RWPE1 (cell line): ENCODE measurements at regions not wholly inside any gene's neighbourhood (a gene's known extent, or its start where the extent isn't known, plus 50 kb on each side); places are given as distances from the start of the nearest gene placed in this dataset.

Source experiments
- CTCF ChIA-PET: fragments of 350-600 bp; sonication (Branson Sonifier 250); formaldehyde crosslinking; extraction: SDS; loops from one replicate; lab custom pipeline; 2021; lab: Yijun Ruan, JAX
- POLR2A ChIA-PET: fragments of 400-600 bp; formaldehyde crosslinking; extraction: SDS; loops from one replicate; lab custom pipeline; 2020; ENCODE audit warnings: antibody characterized with exemption; ENCODE audit not compliant: low non-redundant PET; lab: Yijun Ruan, JAX
- DNase-seq: peaks from one replicate; pipeline ENCODE4 v3.0.0; 2012; ENCODE audit warnings: low spot score
- H3K27ac ChIP-seq: fragments of 450-650 bp; 2 replicates; pipeline ENCODE4 v1.5.1; 2017
- TF ChIP-seq, protein P1 (sequence below): fragments of 450-650 bp; conservative IDR thresholded peaks from 2 replicates; pipeline ENCODE4 v1.5.1; 2017; ENCODE audit warnings: low read depth, mild to moderate bottlenecking

DNA sequence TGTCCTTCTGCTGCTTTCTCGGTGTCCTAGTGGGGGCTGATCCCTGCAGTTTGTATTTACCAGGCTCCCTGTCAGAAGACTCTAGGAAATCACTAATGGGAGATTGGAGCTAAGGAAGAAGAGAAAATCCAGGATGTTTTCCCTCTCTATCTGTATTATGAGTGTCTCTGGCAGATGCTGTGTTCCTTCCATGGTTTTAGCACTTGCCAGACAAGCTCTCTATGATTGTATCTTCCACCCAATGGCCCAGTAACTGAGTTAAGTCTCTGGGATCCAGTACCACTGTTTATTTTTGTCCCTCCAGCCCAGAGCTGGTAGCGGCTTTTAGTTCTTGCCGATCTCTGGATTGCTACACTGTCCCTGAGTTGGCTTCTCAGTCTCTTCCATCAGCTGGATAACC lies 494.8 kb upstream of the SLC39A10 start:
- no peak overlapping the region for H3K27ac ChIP-seq
- TF ChIP-seq, protein P1, sequence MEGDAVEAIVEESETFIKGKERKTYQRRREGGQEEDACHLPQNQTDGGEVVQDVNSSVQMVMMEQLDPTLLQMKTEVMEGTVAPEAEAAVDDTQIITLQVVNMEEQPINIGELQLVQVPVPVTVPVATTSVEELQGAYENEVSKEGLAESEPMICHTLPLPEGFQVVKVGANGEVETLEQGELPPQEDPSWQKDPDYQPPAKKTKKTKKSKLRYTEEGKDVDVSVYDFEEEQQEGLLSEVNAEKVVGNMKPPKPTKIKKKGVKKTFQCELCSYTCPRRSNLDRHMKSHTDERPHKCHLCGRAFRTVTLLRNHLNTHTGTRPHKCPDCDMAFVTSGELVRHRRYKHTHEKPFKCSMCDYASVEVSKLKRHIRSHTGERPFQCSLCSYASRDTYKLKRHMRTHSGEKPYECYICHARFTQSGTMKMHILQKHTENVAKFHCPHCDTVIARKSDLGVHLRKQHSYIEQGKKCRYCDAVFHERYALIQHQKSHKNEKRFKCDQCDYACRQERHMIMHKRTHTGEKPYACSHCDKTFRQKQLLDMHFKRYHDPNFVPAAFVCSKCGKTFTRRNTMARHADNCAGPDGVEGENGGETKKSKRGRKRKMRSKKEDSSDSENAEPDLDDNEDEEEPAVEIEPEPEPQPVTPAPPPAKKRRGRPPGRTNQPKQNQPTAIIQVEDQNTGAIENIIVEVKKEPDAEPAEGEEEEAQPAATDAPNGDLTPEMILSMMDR: no peak
- no peak for DNase-seq
- ChIA-PET POLR2A (no interaction called here), CTCF (no interaction called here)

DNA sequence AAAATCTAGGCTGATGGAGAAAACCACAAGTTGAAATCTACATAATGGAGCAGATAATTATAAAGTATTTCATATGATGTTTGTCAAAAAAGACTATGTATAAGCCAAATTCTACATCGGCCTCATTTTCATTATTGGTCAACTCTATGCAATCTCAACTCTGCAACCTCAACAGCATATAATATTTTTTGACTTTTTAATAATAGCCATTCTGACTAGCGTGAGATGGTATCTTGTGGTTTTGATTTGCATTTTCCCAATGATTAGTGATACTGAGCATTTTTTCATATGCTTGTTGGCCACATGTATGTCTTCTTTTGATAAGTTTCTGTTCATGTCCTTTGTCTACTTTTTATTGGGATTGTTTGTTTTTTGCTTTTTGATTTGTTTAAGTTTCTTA lies 496.1 kb upstream of the SLC39A10 start:
- ChIA-PET CTCF (no interaction called here), POLR2A (interaction anchor here (0.7 kb wide), 1 partner anchor 1987 kb away, joined by 3 read pairs; no protein-coding TSS in a partner anchor)
- TF ChIP-seq, protein P1: no peak
- no peak overlapping the region for H3K27ac ChIP-seq
- DNase-seq: no peak

DNA sequence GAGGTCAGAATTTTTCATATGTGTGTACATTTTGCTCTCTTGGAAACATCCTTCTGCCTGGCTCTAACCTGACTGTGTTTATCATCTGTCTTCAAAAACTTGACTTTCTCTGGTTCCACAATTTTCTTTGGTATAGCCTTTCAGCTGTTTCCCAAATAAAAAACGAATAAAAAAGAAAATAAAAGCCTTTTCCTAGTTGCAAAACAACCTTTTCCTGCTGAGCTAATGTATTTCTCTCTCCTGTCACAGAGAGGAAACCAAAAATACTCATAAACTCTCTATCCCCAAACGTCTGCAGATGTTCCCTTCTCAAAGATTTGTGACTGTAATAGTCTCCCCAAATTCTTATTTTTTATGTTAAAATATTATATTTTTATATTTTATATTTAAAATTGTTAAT lies 505.3 kb upstream of the SLC39A10 start:
- no peak for DNase-seq
- ChIA-PET POLR2A (no interaction called here), CTCF (interaction anchor here (0.8 kb wide), 1 partner anchor 1939 kb away, joined by 4 read pairs; no protein-coding TSS in a partner anchor)

DNA sequence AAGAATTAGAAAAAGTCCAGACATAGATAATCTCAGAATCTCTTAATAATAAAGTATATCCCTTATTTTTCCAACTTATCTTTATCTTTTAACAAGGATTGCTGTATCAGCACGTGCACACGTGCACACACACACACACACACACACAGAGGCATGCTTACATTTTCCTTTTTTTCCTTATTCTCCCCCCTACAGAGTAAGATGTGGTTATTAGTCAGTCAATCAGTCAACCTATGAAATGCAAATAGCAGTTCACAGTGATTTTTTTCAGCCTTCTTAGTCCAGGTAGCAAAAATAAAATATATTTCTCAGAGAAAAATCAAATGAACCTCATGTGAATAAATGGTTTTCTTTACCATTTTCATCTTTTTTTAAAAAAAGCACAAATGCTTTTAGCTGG lies 506.2 kb upstream of the SLC39A10 start:
- POLR2A ChIA-PET: no interaction called here
- no peak for DNase-seq

More for the DNA sequence above, 505.3 kb upstream of the SLC39A10 start:
- H3K27ac ChIP-seq: no peak overlapping the region
- TF ChIP-seq, protein P1: no peak

DNA sequence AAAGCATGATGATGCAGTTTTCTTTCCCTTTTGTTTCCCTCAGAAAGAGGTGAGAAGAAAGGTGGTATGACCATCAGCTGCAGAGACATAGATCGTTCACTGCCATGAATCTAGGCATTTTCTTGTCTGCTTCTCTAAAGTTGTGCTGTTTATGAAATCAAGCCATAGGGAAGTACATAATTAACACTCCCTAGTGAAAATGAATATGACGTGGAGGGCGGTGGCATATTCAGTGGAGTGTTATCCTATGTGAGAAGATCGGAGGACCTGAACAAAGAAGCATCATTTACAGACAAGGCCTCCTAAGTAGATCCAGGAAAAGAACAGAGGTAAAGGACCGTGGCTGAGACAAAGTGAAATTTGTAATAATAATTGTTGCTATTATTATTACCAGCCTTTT lies 509.0 kb upstream of the SLC39A10 start:
- no peak for DNase-seq
- TF ChIP-seq, protein P1: no peak
- no peak overlapping the region for H3K27ac ChIP-seq
- POLR2A ChIA-PET: no interaction called here
- CTCF ChIA-PET: interaction anchor here (0.6 kb wide), 1 partner anchor 216 kb away, joined by 3 read pairs; no protein-coding TSS in a partner anchor

More for the DNA sequence above, 506.2 kb upstream of the SLC39A10 start:
- TF ChIP-seq, protein P1: no peak
- H3K27ac ChIP-seq: no peak overlapping the region
- CTCF ChIA-PET: no interaction called here

DNA sequence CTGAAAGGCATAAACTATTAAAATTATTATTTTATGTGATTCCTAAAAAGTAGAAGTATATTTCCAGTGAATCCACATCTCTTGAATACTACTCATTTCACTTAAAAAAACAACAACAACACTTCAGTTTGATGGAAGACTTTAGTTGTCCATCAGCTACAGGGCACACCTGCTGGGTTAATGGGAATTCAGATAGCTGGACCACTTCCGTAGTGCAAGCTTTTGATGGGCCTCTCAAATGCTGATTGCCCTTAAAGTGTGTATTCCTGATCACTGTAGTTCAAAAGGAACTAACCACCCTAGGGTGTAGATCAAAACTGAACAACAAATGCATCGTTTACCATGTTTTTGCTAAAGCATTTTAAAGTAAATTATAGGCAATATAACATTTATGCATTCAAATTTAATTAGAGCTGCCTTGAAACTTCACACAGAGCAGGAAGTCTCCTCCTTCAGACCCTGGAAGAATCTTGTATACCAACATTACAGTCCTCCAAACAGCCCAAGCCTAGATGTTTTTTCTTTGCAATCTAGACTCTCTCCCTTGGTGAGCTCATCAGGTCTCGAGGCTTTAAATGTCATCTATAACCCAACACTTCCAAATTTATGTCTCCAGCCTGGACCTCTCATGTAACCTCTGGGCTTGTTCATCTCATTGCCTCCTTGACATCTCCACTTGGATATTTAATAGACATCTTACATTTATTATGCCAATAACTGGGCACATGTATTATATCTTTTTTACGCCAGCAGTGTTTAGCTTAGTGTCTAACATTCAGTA lies 510.1 kb upstream of the SLC39A10 start:
- CTCF ChIA-PET: interaction anchor here (0.6 kb wide), 1 partner anchor 217 kb away, joined by 3 read pairs; no protein-coding TSS in a partner anchor
- DNase-seq: no peak
- no peak overlapping the region for H3K27ac ChIP-seq
- TF ChIP-seq, protein P1: no peak
- POLR2A ChIA-PET: no interaction called here
